Bone marrow (tissue), 2 donors: ENCODE measurements at regions not wholly inside any gene's neighbourhood (a gene's known extent, or its start where the extent isn't known, plus 50 kb on each side); places are given as distances from the start of the nearest gene placed in this dataset.

Source experiments
- DNase-seq, 2 donors: peaks; one replicate each; lab custom pipeline; 2025; lab: John Stamatoyannopoulos, UW

- DNase-seq = no peak
Measured at GRCh38 chr6:93549868-93550267, 130.5 kb upstream of the EPHA7 start.

- DNase-seq = no peak
Measured at GRCh38 chr6:93524671-93525451, 105.5 kb upstream of the EPHA7 start.

- no peak for DNase-seq
Measured at GRCh38 chr6:93523365-93523764, 104.0 kb upstream of the EPHA7 start.

- DNase-seq = no peak
Measured at GRCh38 chr6:93516441-93516840, 97.1 kb upstream of the EPHA7 start.

- no peak for DNase-seq
Measured at GRCh38 chr6:93515736-93516135, 96.4 kb upstream of the EPHA7 start.

- no peak for DNase-seq
Measured at GRCh38 chr6:93498713-93499112, 79.4 kb upstream of the EPHA7 start.

GRCh38 chr6:93496548-93496947, 77.2 kb upstream of the EPHA7 start:
- DNase-seq = no peak

- no peak for DNase-seq
Measured at GRCh38 chr6:93494057-93494456, 74.7 kb upstream of the EPHA7 start.

GRCh38 chr6:93474733-93475179, 55.4 kb upstream of the EPHA7 start:
- no peak for DNase-seq

GRCh38 chr6:93471281-93471680, 51.9 kb upstream of the EPHA7 start:
- no peak for DNase-seq
